Loucy (cell line): ENCODE measurements at regions not wholly inside any gene's neighbourhood (a gene's known extent, or its start where the extent isn't known, plus 50 kb on each side); places are given as distances from the start of the nearest gene placed in this dataset.

ENCODE experiments used
- H2AFZ ChIP-seq: fragments of 200-600 bp; sonication (generic); 2 replicates; pipeline ENCODE4 v1.6.0; 2016; ENCODE audit warnings: antibody characterized with exemption, mild to moderate bottlenecking, low read length, moderate library complexity
- H3F3A ChIP-seq: fragments of 200-600 bp; 2 replicates; pipeline ENCODE4 v1.6.0; 2016; ENCODE audit warnings: antibody characterized with exemption, low read depth, mild to moderate bottlenecking
- H3K27me3 ChIP-seq: fragments of 200-600 bp; sonication (generic); 2 replicates; pipeline ENCODE4 v1.6.1; 2014; ENCODE audit warnings: low read length, mild to moderate bottlenecking; ENCODE audit not compliant: insufficient read depth, poor library complexity, severe bottlenecking
- H3K36me3 ChIP-seq: fragments of 200-600 bp; sonication (generic); 2 replicates; pipeline ENCODE4 v1.6.1; 2016; ENCODE audit warnings: low read length; ENCODE audit not compliant: insufficient read depth
- H3K4me1 ChIP-seq: fragments of 200-600 bp; sonication (generic); 2 replicates; pipeline ENCODE4 v1.5.1; 2014; ENCODE audit warnings: low read length, mild to moderate bottlenecking; ENCODE audit not compliant: insufficient read depth, poor library complexity, severe bottlenecking
- H3K4me2 ChIP-seq: fragments of 200-600 bp; sonication (generic); 2 replicates; pipeline ENCODE4 v1.6.0; 2014; ENCODE audit warnings: antibody characterized with exemption, low read length, low read depth, mild to moderate bottlenecking; ENCODE audit not compliant: poor library complexity, severe bottlenecking
- H3K4me3 ChIP-seq: fragments of 200-600 bp; sonication (generic); 2 replicates; pipeline ENCODE4 v1.5.1; 2014; ENCODE audit warnings: low read length, mild to moderate bottlenecking, mixed read lengths; ENCODE audit not compliant: poor library complexity, severe bottlenecking
- H3K79me2 ChIP-seq: fragments of 200-600 bp; sonication (generic); 2 replicates; pipeline ENCODE4 v1.6.1; 2014; ENCODE audit warnings: low read length; ENCODE audit not compliant: insufficient read depth
- H3K9ac ChIP-seq: fragments of 200-600 bp; sonication (generic); 2 replicates; pipeline ENCODE4 v1.6.0; 2014; ENCODE audit warnings: mild to moderate bottlenecking, low read depth, low read length, moderate library complexity; ENCODE audit not compliant: poor library complexity, severe bottlenecking
- H3K9me2 ChIP-seq: fragments of 200-600 bp; sonication (generic); replicated peaks from 2 replicates; pipeline ENCODE4 v1.6.1; 2016; ENCODE audit warnings: low read depth, low read length, mixed read lengths
- H3K9me3 ChIP-seq: fragments of 200-600 bp; sonication (generic); 2 replicates; pipeline ENCODE4 v1.6.1; 2014; ENCODE audit warnings: mild to moderate bottlenecking, antibody characterized with exemption, low read length, low read depth; ENCODE audit not compliant: insufficient read depth
- H4K20me1 ChIP-seq: fragments of 200-600 bp; sonication (generic); 2 replicates; pipeline ENCODE4 v1.6.0; 2014; ENCODE audit warnings: antibody characterized with exemption, low read length, mild to moderate bottlenecking; ENCODE audit not compliant: insufficient read depth, poor library complexity, severe bottlenecking
- CTCF ChIP-seq: fragments of 200-600 bp; sonication (generic); conservative IDR thresholded peaks from 2 replicates; pipeline ENCODE4 v1.5.1; 2014; ENCODE audit warnings: mild to moderate bottlenecking, antibody characterized with exemption, low read length
- EZH2phosphoT487 ChIP-seq: fragments of 200-600 bp; IDR thresholded peaks from 2 replicates; pipeline ENCODE4 v1.6.1; 2018; ENCODE audit warnings: antibody characterized with exemption, mild to moderate bottlenecking, moderate library complexity, borderline replicate concordance

GRCh38 chr7:125526958-125527357, 597.3 kb upstream of the POT1 start:
- H3F3A ChIP-seq = no peaks in the 10 kb centered on the region
- H3K9me2 ChIP-seq = no peaks in the 10 kb centered on the region
- TF ChIP-seq CTCF = no peak
- no peak for TF ChIP-seq EZH2phosphoT487

GRCh38 chr7:125526092-125526491, 596.5 kb upstream of the POT1 start:
- no peaks in the 10 kb centered on the region for H3K9me3 ChIP-seq
- H3K36me3 ChIP-seq = no peaks in the 10 kb centered on the region
- H3K4me1 ChIP-seq = no peaks in the 10 kb centered on the region
- no peaks in the 10 kb centered on the region for H4K20me1 ChIP-seq
- no peaks in the 10 kb centered on the region for H3F3A ChIP-seq
- no peak overlapping the region for H3K4me3 ChIP-seq
- no peak overlapping the region for H3K9ac ChIP-seq
- TF ChIP-seq CTCF (no peak), EZH2phosphoT487 (no peak)
- no peaks in the 10 kb centered on the region for H3K79me2 ChIP-seq
- H2AFZ ChIP-seq = no peak overlapping the region
- H3K27me3 ChIP-seq = no peaks in the 10 kb centered on the region
- no peak overlapping the region for H3K4me2 ChIP-seq
- no peaks in the 10 kb centered on the region for H3K9me2 ChIP-seq

More at GRCh38 chr7:125526958-125527357, 597.3 kb upstream of the POT1 start:
- no peaks in the 10 kb centered on the region for H3K27me3 ChIP-seq
- no peak overlapping the region for H3K4me3 ChIP-seq
- no peak overlapping the region for H2AFZ ChIP-seq
- no peaks in the 10 kb centered on the region for H3K9me3 ChIP-seq
- H3K4me1 ChIP-seq = no peaks in the 10 kb centered on the region
- H3K9ac ChIP-seq = no peak overlapping the region
- no peaks in the 10 kb centered on the region for H3K79me2 ChIP-seq
- no peaks in the 10 kb centered on the region for H3K36me3 ChIP-seq
- H3K4me2 ChIP-seq = no peak overlapping the region
- no peaks in the 10 kb centered on the region for H4K20me1 ChIP-seq

- Histone ChIP-seq H3K79me2 (no peaks in the 10 kb centered on the region), H2AFZ (no peak overlapping the region), H3K4me3 (no peak overlapping the region), H4K20me1 (no peaks in the 10 kb centered on the region), H3K36me3 (no peaks in the 10 kb centered on the region), H3F3A (no peaks in the 10 kb centered on the region), H3K9me3 (no peaks in the 10 kb centered on the region), H3K4me2 (no peak overlapping the region), H3K27me3 (no peaks in the 10 kb centered on the region), H3K4me1 (no peaks in the 10 kb centered on the region), H3K9ac (no peak overlapping the region), H3K9me2 (no peaks in the 10 kb centered on the region)
- no peak for TF ChIP-seq CTCF
- no peak for TF ChIP-seq EZH2phosphoT487
Observed at GRCh38 chr7:125516194-125516593, 586.6 kb upstream of the POT1 start.
